CD4-positive, alpha-beta T cell treated with Interferon gamma for 1 hour (primary cell): ENCODE measurements at regions not wholly inside any gene's neighbourhood (a gene's known extent, or its start where the extent isn't known, plus 50 kb on each side); places are given as distances from the start of the nearest gene placed in this dataset.
"Not testable (repeated sequence)": the region's sequence is repeated elsewhere in the genome, so short reads cannot be mapped to it uniquely, and the experiment has no call there.

Source experiments
- DNase-seq: peaks from one replicate; pipeline ENCODE4 v3.0.0-alpha.2; 2020

DNA sequence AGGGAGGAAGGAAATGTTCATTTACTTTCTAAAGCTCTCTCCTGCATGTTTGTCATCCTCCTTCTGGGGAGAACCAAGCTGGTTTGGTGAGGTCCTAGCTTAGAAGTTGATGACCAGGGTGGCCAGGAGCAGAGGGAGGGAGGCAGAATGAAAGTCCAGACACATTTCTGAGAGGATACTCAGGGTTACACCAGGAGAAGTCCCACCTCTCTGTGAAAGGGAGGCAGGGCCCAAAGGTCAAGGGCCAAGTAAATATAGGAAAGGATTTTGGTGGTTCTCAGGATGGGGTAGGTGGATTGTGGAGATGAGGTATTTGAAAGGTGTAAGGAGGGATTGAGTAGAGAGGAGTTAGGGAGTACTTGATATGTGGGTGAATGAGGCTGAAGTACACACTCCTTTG is 58.0 kb upstream of the FBXO11 start:
- no peak for DNase-seq

DNA sequence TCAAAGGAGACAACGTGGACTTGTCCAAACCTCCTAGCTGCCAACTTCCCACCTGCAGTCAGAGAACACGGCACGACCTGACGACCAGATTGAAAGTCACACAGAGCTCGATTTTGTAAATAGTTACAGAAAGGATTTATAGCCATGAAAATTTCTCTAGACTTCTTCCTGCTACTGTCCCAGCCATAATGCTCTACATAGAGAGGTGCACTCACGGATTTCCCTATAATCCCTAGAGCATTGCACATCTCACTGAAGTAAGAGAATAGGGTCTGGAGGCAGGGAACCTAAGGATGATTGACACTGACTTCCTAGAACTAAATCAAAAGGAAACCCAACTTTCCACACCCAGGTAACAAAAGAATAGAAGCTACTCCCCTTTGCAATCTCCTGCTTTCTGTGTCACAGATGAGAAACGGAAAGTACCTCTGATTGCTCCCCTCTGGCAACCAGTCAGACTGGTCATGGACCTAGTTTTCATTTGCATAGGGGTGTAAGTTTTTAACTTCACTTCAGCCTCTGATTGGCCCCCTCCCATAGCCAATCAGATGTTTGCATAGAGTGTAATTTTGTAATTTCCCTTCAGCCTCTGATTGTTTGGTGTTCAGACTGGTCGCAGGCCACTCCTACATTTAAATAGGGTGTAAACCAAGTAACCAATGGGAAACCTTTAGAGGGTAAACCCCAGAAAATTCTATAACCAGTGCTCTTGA is 58.6 kb upstream of the FBXO11 start:
- no peak for DNase-seq

DNA sequence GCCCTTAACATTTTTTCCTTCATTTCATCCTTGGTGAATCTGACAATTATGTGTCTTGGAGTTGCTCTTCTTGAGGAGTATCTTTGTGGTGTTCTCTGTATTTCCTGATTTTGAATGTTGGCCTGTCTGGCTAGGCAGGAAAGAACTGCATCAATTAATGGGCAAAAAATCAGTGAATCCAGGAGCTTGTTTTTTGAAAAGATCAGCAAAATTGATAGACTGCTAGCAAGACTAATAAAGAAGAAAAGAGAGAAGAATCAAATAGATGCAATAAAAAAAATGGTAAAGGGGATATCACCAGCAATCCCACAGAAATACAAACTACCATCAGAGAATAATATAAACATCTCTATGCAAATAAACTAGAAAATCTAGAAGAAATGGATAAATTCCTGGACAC is 70.4 kb upstream of the FBXO11 start:
- DNase-seq: not testable (repeated sequence)

DNA sequence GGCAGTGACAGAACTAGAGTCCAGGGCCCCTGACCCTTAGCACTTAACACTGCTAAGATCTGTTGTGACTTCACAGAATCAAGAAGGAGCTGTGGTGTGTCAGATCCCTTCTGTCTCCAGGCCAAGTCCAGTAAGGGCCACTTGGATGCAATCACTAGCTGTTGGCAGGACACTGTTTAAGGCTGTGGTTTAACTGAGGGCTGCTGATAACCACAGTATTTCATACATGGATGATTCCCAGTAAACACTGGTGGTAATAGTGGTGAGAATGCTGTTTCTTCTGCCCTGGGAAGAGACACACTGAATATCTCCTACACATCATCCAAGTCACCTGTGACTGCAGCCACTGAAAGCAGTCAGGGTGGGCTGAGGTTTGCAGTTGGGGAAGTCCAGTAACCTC is 77.7 kb upstream of the FBXO11 start:
- DNase-seq: no peak

DNA sequence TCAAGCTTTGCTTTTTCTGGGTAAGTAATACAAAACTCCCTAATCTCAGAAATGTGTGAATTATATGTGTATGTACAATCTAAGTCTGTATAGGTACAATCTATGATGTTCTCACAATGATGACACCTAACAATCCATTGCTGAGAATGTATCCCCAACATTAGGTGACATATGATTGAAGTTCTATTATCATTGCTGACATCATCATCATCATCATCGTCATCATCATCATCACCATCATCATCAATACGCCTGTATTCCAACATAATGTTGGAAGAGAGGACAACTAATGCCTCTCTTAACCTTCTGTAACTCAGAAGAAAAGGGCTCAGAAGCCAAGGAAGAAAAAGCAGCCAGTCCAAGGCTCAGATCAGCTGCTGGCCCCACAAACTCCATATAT is 84.2 kb upstream of the FBXO11 start:
- no peak for DNase-seq

DNA sequence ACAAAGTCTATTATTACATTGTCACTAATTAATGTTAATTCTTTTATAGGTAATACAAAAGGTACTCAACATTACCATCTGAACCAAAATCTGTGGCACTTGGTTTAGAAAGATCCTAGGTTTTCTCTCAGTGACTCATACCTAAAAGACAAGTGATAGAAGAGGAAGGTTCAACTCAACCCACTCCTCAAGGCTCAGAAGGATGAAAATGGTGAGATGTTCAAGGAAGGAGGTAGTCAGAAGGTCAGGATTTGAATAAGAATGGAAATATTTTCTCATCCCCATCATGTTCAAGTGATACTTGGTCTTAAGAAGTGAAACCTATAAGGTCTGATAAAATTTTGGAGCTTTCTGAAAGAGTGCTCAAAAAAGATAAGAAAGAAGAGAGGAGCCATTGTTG is 86.4 kb upstream of the FBXO11 start:
- no peak for DNase-seq

DNA sequence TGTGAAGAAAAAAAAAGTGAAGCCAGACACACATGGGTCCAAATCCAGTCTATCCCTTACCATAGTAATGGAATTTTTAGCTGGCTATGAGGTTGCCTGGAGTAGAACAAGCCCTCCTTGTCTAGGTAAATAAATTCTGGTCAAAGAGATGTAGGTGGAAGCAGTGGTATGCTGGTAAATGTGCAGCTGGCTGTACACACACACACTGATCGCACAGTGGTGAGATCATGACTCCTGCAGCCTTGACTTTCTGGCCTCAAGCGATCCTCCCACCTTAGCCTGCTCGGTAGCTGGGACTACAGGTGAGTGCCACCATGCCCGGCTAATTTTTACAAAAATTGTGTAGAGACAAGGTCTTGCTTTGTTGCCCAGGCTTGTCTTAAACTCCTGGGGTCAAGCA is 90.5 kb upstream of the FBXO11 start:
- DNase-seq: no peak

DNA sequence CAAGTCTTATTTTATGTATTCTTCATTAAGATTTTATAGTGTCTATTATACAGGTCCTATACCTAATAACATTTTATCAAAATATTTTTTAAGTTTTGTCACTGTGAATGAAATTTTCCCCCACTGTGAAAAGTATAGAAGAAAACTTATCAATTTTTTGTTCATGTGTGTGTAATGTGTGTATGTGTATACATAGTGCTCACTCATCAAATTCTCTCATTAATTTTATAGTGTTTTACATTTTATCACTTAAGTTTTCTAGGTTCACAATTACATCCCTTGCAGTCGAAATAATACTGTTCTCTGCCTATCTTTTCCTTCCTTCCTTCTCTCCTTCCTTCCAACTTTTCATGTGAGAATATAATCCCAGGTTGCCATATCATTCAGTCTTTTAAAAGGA is 93.2 kb upstream of the FBXO11 start:
- DNase-seq: no peak

DNA sequence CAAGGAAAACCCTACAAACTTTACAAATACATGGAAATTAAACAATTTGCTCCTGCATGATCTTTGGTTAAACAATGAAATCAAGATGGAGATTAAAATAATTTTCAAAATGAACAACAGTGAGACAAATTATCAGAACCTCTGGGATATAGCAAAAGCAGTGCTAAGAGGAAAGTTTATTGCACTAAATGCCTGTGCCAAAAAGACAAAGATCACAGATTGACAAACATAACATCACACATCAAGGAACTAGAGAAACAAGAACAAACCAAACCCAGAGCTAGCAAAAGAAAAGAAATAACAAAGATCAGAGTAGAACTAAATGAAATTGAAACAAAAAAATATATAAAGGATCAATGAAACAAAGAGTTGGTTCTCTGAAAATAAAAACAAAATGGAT is 95.2 kb upstream of the FBXO11 start:
- no peak for DNase-seq

DNA sequence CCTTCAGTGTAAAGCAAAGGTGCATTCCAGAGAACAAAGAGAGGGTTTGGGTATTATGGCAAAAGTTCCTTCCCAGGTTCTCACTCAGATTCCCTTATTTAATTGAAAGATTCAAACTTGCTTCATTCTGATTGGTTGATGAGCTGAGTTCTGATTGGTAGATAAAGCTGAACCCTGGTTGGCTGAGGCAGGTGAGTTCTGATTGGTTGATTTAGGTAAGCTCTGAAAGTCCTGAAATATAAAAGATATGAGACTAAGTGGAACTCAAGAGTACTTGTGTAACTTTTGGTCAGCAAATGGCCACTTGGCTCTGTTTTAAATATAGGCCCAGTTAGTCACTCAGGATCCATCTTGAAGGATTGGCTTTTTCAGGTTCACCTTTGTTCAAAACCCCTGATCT is 99.8 kb upstream of the FBXO11 start:
- DNase-seq: no peak

DNA sequence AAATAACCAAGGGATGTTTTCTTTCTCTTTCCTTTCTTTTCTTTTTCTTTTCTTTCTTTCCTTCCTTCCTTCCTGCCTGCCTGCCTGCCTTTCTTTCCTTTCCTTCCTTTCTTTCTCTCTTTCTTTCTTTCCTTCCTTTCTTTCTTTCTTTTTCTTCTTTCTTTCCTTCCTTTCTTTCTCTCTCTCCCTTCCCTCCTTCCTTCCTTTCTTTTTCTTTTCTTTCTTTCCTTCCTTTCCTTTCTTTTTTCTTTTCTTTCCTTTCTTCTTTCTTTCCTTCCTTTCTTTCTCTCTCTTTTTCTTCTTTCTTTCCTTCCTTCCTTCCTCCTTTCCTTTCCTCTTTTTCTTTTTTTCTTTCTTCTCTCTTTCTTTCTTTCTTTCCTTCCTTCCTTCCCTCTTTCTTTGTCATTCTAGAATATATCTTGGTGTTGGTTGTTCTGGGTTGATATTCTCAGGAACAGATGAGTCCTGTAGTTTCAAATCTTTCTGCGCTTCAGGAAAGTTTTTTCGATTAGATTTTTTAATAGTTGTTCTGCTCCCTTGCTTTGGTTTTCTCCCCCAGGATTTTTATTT is 101.5 kb upstream of the FBXO11 start:
- DNase-seq: no peak

DNA sequence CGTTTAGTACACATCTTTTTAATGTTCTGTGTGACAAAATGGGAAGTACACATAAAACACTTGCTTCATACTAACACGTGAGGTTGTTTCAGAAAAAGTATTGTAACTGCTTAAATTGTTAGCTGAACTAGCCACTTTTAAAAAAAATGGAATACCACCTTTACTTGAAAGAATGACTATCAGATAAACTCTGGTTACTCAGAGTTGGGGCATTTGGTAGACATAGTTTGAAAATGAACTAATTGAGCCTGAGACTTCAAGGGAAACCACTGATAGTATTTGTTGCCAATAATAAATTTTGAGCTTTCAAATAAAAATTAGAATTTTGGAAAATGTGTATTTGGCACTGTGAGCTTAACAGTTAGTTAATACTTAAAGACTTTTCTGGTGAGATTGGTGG is 103.0 kb upstream of the FBXO11 start:
- no peak for DNase-seq

DNA sequence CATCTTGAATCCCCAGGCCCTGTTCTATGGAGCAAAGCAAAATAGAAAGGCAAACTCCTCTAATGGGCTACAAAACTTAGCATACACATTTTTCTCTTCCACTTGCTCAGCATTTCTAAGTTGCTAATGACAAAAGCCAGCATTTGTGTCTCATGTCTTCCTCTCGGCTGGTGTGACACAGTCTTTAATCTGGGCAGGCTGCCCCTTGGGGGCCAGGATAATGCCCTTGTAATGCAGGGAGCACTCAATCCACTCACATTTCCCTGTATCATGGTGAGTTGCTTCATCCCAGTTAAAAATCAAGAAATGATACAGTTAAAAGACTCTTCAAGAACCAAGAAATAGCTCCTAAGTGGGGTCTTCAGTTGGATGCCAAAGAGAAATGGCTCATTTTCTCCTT is 109.1 kb upstream of the FBXO11 start:
- no peak for DNase-seq

DNA sequence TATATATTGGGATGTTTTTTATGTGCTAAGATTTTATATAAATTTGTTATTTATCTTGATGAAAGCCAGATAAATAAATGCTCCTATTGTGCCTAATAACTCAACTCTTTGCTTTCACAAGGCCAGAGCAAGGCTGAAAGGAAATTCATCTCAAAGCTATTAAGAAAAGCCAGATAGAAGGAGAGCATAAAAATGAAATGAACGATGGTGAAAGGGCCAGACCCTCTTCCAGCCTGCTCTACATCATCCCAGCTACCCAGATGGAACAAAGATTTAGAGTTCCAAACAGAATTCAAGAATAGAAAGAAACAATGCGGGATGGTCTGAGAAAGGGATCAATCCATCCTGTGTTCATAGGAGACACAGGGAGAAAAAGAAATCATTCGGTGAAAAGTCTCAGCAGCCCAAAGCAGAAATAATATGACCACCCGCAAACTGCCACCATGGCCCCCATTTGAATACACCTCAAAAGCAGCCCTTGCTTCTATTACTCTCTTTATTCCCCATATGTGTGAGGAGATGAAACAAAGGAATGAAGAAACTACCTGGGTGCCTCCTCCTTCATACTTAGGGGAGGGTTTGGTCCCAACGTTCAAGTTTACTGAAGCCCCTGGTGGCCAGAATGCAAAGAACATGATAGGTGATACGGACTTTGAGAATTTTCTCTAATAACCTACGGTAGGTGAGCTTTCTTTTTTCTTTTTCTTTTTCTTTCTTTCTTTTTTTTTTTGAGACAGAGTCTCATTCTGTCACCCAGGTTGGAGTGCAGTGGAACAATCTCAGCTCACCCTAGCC is 110.1 kb upstream of the FBXO11 start:
- DNase-seq: no peak

DNA sequence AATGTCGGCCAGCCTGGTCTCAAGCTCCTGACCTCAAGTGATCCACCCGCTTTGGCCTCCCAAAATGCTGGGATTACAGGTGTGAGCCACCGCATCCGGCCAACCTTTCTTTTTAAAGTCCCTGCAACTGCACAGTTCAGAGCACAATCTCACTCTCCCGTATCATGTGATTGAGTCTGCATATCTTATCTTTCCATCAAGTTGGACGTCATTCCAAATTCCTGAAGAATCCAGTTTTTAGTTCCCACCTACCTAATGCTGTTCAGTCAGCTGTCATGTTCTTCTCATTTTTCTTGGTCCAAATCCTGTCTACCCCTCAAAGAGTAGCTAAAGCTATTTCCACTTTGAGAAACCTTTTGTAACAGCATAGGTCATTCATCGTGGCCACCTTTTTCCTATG is 110.8 kb upstream of the FBXO11 start:
- no peak for DNase-seq

DNA sequence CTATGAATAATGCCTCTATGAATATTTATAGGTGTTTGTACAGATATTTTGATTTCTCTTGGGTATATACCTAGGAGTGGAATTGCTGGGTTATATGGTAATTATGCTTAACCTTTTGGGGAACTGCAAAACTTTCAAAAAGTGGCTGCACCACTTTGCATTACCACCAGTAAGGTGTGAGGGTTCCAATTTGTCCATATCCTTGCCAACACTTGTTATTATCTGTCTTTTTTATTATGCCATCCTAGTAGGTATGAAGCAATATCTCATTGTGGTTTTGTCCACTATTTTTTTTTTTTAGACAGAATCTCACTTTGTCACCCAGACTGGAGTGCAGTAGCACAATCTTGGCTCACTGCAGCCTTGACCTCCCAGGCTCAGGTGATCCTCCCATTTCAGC is 112.2 kb upstream of the FBXO11 start:
- DNase-seq: no peak

DNA sequence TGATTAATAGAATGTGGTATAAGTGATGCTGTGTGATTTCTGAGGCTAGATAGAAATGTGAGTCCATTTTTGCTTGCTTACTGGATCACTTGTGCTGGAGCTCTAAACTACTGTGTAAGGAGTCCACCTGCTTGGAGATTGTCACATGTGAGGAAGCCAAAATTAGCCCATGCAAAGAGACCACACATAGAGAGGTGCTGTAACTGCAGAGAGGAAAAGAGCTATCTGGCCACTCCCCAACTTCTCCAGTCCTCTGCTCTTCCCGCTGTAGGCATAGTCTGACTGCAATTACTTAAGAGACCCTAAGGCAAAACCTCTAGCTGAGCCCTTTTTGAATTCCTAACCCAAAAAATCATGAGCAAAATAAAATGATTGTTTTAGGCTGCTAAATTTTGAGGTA is 120.6 kb upstream of the FBXO11 start:
- DNase-seq: no peak

DNA sequence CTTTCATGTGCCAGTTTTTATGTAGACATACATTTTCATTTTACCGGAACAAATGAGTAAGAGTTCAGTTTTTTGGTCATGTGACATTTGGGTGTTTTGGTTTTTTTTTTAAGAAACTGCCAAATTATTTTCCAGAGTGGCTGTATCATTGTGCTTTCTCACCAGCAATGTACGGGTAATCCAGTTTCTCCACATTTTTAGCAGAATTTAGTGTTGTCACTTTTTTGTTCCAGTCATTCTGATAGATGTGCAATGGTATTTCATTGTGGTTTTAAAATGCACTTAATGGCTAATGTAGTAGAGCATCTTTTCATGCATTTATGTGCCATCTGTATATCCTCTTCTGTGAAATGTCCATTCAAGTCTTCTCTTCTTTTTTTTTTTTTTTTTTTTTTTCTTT is 126.5 kb upstream of the FBXO11 start:
- no peak for DNase-seq

DNA sequence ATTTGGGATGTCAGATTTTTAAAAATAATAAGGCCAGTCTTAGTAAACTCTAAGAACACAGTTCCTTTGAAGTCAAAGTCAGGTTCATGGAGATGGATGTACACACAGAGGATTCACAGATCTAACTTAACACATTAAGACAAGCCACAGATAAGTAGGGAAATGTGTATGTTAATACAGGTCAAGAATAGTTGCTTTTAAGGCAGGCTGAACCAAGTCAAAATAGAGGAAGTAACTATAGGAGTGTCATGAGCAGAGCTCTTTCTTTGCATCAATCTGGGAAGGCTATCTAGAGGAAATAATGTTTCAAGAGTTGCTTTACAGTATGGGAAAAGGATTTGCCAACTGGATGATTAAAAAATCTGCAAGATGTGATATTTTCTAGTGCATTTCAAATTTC is 128.0 kb upstream of the FBXO11 start:
- DNase-seq: no peak

DNA sequence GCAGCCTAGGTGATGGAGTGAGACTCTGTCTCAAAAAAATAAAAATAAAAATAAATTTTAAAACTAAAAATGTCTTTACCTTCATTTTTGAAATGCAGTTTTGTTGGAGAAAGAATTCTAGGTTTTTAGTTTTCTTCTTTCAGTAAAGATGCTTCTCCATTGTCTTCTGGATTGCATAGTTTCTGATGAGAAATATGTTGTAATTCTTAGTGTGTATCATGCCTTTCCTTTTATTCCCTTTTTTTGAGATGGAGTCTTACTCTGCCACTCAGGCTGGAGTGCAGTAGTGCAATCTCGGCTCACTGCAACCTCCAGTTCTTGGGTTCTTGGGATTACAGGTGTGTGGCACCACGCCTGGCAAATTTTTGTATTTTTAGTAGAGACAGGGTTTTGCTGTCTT is 130.0 kb upstream of the FBXO11 start:
- no peak for DNase-seq

DNA sequence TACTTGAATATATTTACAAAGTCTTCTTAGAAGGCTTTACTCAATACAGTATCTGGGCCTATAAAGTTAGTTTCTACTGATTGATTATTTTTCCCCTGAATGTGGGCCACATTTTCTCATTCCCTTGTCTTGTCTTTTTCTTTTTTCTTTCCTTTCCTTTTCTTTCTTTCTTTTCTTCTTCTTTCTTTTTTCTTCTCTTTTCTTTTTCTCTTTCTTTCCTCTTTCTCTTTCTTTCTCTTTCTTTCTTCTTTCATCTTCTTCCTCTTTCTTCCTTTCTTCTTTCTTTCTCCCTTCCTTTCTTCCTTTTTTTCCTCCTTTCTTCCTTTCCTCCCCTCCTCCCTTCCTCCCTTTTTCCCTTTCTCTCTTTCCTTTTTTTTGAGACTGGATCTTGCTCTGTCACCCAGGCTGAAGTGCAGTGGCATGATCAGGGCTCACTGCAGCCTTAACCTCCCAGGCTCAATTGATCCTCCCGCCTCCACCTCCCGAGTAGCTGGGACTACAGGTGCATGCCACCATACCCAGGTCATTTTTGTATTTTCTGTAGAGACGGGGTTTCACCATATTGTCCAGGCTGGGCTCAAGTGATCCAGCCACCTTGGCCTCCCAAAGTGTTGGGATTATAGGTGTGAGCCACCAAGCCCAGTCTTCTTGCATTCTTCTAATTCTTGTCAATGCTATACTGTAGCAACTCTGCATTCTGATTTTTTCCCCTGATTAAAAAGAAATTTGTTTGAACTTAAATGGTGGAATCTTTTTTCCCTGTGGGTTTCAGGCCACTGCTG is 133.1 kb upstream of the FBXO11 start:
- DNase-seq: no peak

DNA sequence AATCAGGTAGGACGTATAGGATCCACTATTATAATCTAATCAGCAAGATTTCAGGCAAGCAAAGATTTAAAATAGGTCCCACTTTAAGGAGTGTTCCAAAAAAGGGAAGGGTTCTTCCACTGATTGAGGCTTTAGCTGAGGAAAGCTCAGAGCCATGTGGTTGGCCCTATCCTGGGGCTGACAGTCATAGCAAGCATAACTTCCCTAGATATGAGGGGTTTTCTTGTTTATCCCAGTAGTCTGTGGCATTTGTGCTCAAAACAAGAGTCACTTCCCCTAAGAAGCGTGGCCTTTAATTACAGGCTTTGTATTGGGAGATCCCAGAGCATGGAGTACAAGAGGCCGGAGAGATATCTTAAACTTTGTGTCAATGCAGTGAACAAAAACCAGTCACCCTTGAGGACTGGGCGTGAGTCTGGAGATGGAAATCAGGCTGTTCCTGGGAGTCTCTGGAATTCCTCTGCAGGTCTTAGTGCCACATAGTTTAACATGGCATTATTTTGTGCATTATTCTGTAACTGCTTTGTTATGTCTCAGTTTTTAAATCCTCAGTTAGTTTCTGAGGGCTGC is 136.9 kb upstream of the FBXO11 start:
- no peak for DNase-seq

DNA sequence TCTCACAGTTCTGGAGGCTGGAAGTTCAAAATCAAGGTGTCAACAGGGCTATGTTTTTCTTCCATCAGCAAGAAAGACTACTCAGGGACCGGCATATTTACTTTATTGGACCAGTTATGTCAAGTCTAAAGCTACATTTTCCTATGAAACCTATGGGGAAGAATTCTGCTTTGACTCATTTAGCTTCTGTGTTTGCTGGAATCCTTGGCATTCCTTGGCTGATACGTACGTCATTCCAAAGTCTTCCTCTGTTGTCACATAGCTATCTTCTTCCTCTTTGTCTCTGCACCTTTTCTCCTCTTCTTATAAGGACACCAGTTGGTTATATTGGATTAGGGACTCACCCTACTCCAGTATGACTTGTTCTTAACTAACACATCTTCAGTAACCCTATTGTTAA is 137.4 kb upstream of the FBXO11 start:
- DNase-seq: no peak
